ENCODE measurements at regions not wholly inside any gene's neighbourhood (a gene's known extent, or its start where the extent isn't known, plus 50 kb on each side); places are given as distances from the start of the nearest gene placed in this dataset.

- H2AFZ ChIP-seq (ENCODE audit: low read length) = no peak overlapping the region
- no peaks in the 10 kb centered on the region for H3K79me2 ChIP-seq (ENCODE audit: insufficient read depth, low read length)
Observed at GRCh38 chr19:33998302-33998701, 174.0 kb upstream of the LSM14A start.

DNA sequence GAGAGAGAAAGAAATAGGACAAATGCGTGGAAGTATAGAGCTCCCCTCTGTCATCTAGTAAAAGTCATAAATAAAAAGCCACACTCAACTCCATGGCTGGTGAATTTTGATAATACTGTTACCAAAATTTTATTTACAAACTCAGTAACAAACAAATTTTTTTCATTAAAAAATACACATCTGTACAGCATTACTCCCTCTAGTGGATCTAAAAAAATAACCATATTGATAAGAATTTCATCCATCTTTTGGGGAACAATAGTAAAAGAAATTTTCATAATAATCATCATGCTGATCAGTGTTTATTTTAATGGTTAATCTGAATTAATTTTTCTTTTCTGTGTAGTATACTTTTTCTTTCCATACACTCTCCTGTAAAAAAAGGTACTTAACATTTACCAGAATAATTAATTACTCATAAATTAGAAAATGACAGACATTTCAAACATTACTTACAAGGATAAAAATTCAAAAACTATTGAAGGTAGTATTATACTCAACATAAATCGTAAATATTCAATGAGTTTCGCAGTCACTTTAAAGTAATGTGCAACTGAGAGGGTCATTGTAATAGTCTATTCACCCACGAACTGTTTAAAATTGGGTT, 173.5 kb upstream of the LSM14A start:
- TF ChIP-seq EZH2phosphoT487 (IDR thresholded peaks at IDR 0.05; ENCODE audit: borderline replicate concordance) = no peak
- TF ChIP-seq, protein P1, sequence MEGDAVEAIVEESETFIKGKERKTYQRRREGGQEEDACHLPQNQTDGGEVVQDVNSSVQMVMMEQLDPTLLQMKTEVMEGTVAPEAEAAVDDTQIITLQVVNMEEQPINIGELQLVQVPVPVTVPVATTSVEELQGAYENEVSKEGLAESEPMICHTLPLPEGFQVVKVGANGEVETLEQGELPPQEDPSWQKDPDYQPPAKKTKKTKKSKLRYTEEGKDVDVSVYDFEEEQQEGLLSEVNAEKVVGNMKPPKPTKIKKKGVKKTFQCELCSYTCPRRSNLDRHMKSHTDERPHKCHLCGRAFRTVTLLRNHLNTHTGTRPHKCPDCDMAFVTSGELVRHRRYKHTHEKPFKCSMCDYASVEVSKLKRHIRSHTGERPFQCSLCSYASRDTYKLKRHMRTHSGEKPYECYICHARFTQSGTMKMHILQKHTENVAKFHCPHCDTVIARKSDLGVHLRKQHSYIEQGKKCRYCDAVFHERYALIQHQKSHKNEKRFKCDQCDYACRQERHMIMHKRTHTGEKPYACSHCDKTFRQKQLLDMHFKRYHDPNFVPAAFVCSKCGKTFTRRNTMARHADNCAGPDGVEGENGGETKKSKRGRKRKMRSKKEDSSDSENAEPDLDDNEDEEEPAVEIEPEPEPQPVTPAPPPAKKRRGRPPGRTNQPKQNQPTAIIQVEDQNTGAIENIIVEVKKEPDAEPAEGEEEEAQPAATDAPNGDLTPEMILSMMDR (conservative IDR thresholded peaks at IDR 0.05; ENCODE audit: low read length) = peak; percentile 62

More at GRCh38 chr19:33998302-33998701, 174.0 kb upstream of the LSM14A start:
- H4K20me1 ChIP-seq (ENCODE audit: insufficient read depth, low read length, poor library complexity, severe bottlenecking) = no peaks in the 10 kb centered on the region
- no peaks in the 10 kb centered on the region for H3K27me3 ChIP-seq (ENCODE audit: insufficient read depth, low read length, poor library complexity, severe bottlenecking)
- H3K4me2 ChIP-seq (ENCODE audit: low read depth, low read length, poor library complexity, severe bottlenecking) = no peak overlapping the region
- TF ChIP-seq EZH2phosphoT487 (IDR thresholded peaks at IDR 0.05; ENCODE audit: borderline replicate concordance) = no peak
- TF ChIP-seq, protein P1 (conservative IDR thresholded peaks at IDR 0.05; ENCODE audit: low read length) = no peak
- H3K4me3 ChIP-seq (ENCODE audit: low read length, poor library complexity, severe bottlenecking) = no peak overlapping the region
- H3K9ac ChIP-seq (ENCODE audit: low read depth, low read length, poor library complexity, severe bottlenecking) = no peak overlapping the region
- no peaks in the 10 kb centered on the region for H3K4me1 ChIP-seq (ENCODE audit: insufficient read depth, low read length, poor library complexity, severe bottlenecking)
- H3K9me3 ChIP-seq (ENCODE audit: insufficient read depth, low read depth, low read length) = no peaks in the 10 kb centered on the region
- no peaks in the 10 kb centered on the region for H3K9me2 ChIP-seq (replicated peaks; ENCODE audit: low read depth, low read length)
- H3K36me3 ChIP-seq (ENCODE audit: insufficient read depth, low read length) = no peaks in the 10 kb centered on the region
- H3F3A ChIP-seq (ENCODE audit: low read depth) = no peaks in the 10 kb centered on the region

DNA sequence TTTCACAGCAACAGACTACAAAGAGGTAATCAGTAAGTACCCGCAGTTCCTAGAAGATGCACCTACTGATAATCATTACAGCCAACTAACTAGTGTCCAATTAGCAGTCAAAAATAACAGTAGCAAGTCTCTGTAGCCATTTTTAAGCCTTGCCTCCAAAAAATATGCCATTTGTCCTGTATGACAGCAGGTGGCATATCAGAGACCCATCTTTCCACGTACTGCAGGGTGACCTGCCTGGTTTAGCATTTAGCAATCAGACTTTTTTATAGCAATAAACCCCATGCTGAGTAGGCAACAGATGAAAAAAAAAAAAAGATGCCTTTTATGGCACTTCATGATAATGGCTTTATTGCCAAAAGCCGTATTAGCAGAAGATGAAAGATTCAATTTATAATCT, 155.3 kb upstream of the LSM14A start:
- H3K9me3 ChIP-seq (ENCODE audit: insufficient read depth, low read depth, low read length) = no peaks in the 10 kb centered on the region
- H3K79me2 ChIP-seq (ENCODE audit: insufficient read depth, low read length) = no peaks in the 10 kb centered on the region
- H3K27me3 ChIP-seq (ENCODE audit: insufficient read depth, low read length, poor library complexity, severe bottlenecking) = no peaks in the 10 kb centered on the region
- no peaks in the 10 kb centered on the region for H3K4me1 ChIP-seq (ENCODE audit: insufficient read depth, low read length, poor library complexity, severe bottlenecking)
- H3K4me3 ChIP-seq (ENCODE audit: low read length, poor library complexity, severe bottlenecking) = no peak overlapping the region
- no peak overlapping the region for H3K4me2 ChIP-seq (ENCODE audit: low read depth, low read length, poor library complexity, severe bottlenecking)
- H2AFZ ChIP-seq (ENCODE audit: low read length) = no peak overlapping the region
- no peak for TF ChIP-seq EZH2phosphoT487 (IDR thresholded peaks at IDR 0.05; ENCODE audit: borderline replicate concordance)
- TF ChIP-seq, protein P1 (conservative IDR thresholded peaks at IDR 0.05; ENCODE audit: low read length) = no peak
- H3K36me3 ChIP-seq (ENCODE audit: insufficient read depth, low read length) = no peaks in the 10 kb centered on the region
- H3K9me2 ChIP-seq (replicated peaks; ENCODE audit: low read depth, low read length) = no peaks in the 10 kb centered on the region
- no peaks in the 10 kb centered on the region for H4K20me1 ChIP-seq (ENCODE audit: insufficient read depth, low read length, poor library complexity, severe bottlenecking)
- H3K9ac ChIP-seq (ENCODE audit: low read depth, low read length, poor library complexity, severe bottlenecking) = no peak overlapping the region
- H3F3A ChIP-seq (ENCODE audit: low read depth) = no peaks in the 10 kb centered on the region

More for the DNA sequence above, 173.5 kb upstream of the LSM14A start:
- H3K4me1 ChIP-seq (ENCODE audit: insufficient read depth, low read length, poor library complexity, severe bottlenecking) = no peaks in the 10 kb centered on the region
- H2AFZ ChIP-seq (ENCODE audit: low read length) = no peak overlapping the region
- no peak overlapping the region for H3K4me3 ChIP-seq (ENCODE audit: low read length, poor library complexity, severe bottlenecking)
- no peaks in the 10 kb centered on the region for H3K9me2 ChIP-seq (replicated peaks; ENCODE audit: low read depth, low read length)
- no peaks in the 10 kb centered on the region for H3K79me2 ChIP-seq (ENCODE audit: insufficient read depth, low read length)
- no peak overlapping the region for H3K9ac ChIP-seq (ENCODE audit: low read depth, low read length, poor library complexity, severe bottlenecking)
- no peaks in the 10 kb centered on the region for H3K27me3 ChIP-seq (ENCODE audit: insufficient read depth, low read length, poor library complexity, severe bottlenecking)
- no peak overlapping the region for H3K4me2 ChIP-seq (ENCODE audit: low read depth, low read length, poor library complexity, severe bottlenecking)
- no peaks in the 10 kb centered on the region for H3K36me3 ChIP-seq (ENCODE audit: insufficient read depth, low read length)
- no peaks in the 10 kb centered on the region for H3F3A ChIP-seq (ENCODE audit: low read depth)
- H4K20me1 ChIP-seq (ENCODE audit: insufficient read depth, low read length, poor library complexity, severe bottlenecking) = no peaks in the 10 kb centered on the region
- H3K9me3 ChIP-seq (ENCODE audit: insufficient read depth, low read depth, low read length) = no peaks in the 10 kb centered on the region
